H1 (cell line): ENCODE measurements at regions not wholly inside any gene's neighbourhood (a gene's known extent, or its start where the extent isn't known, plus 50 kb on each side); places are given as distances from the start of the nearest gene placed in this dataset.

Experiments used
- BRCA1 ChIP-seq: IDR thresholded peaks from 2 replicates; pipeline ENCODE4 v1.6.1; 2012; ENCODE audit warnings: low read depth, low read length, improper control_type of control experiment
- MAX ChIP-seq: IDR thresholded peaks from 2 replicates; pipeline ENCODE4 v1.6.1; 2012; ENCODE audit warnings: inconsistent platforms

DNA sequence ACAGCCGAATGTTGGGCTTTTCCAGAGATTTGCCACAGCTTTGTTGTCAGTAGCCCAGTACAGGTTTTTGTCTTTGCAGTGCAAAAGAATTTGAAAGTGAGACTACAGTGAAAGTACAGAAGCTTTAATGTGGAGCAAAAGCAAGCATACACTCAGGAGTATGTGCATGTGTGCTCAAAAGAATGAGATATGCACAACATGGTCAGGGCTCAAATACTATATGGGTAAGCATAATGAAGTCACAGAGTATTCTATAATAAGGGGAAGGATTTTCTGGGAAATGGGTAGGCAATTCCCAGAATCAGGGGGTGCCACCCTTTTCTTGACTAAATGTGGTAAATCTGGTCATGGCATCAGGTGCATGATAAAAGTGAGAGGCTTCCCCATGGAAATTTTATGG, 72.1 kb upstream of the SULT1C3 start (continued):
- TF ChIP-seq BRCA1, result no peak
- TF ChIP-seq MAX, result no peak
- TF ChIP-seq, all 59 proteins: peak for 0
